Stimulated activated CD8-positive, alpha-beta memory T cell treated with anti-CD3 and anti-CD28 coated beads, Interleukin-7, amount 100 ng/mL, for 48 hours (primary cell): ENCODE measurements at regions not wholly inside any gene's neighbourhood (a gene's known extent, or its start where the extent isn't known, plus 50 kb on each side); places are given as distances from the start of the nearest gene placed in this dataset.
"Not testable (repeated sequence)": the region's sequence is repeated elsewhere in the genome, so short reads cannot be mapped to it uniquely, and the experiment has no call there.

ENCODE experiments used
- DNase-seq, 2 donors: peaks; one replicate each; pipeline ENCODE4 v3.0.0-alpha.2; 2020; ENCODE audit warnings: low read depth in 1 of 2; ENCODE audit errors: extremely low read depth in 1 of 2

DNA sequence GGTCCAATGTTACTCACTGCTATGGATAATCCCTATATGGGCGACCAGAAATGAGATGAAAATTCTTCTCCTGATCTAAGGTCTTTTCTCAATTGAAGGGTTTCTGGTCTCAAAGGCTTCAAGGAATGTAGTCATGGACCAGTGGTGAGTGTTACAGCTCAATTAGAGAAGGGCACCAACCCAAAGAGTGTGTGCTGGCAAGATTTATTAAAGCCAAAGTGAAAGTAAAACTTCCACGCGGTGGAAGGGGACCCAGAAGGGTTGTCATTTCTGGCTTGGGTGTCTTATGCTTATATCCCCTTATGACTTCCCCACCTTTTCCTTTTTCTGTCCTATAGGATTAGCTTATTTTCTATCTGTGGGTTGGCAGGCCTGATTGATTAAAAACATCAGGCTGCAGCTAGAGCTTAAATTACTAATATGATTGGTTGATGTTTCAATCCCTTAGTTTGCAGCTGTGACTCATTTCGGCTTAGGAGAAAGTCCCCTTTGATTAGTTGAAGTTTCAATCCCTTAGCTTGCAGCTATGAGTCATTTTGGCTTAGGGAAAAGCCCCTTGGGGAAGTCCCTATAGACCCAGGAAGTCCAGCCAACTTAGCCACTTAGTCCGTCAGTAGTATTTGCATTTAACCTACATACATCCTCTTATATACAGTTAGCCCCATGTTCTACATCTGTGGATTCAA lies 179.5 kb upstream of the NLGN4Y start:
- peak in 1 of 2 donors; percentile 16 for DNase-seq

DNA sequence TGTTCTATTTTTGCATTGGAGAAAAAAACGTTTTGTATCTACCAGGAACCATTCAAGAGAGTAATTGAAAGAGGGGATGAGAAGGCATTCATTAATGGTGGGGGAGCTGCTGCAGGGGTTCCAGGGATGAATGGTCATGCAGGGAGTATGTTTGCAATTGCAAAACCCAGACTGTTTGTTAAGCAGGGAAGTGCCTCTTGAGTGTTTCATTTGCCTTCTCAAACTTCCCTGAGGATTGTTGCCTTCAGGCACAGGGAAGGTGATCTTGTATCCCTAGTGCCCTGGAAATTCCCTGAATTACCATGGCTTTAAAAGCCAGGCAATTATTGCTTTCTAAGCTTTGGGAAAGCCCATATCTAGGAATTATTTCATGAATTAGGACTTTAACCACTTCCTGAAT lies 172.7 kb upstream of the NLGN4Y start:
- DNase-seq: no peak

DNA sequence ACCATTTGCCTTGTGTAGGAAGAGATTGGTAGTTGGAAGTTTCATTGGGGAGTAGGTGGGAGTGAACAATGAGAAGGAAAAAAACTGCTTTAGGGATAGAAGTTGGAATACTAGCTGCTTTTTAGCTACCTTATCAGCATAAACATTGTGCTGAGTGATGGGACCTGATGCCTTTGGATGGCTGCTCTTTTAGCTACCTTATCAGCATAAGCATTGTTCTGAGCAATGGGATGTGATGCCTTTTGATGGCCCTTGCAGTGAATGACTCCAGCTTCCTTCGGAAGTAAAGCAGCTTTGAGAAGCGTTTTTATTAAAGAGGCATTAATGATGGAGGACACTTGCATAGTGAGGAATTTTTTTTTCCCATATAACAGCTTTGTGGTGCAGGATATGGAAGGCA lies 168.2 kb upstream of the NLGN4Y start:
- DNase-seq: no peak

- no peak for DNase-seq
Measured at GRCh38 chrY:14360748-14361500, 163.4 kb upstream of the NLGN4Y start.

GRCh38 chrY:14373608-14374007 lies 150.7 kb upstream of the NLGN4Y start:
- DNase-seq: no peak

- no peak for DNase-seq
Measured at GRCh38 chrY:14378217-14378616, 146.1 kb upstream of the NLGN4Y start.

- DNase-seq: not testable (repeated sequence)
Measured at GRCh38 chrY:14410549-14411030, 113.7 kb upstream of the NLGN4Y start.

DNA sequence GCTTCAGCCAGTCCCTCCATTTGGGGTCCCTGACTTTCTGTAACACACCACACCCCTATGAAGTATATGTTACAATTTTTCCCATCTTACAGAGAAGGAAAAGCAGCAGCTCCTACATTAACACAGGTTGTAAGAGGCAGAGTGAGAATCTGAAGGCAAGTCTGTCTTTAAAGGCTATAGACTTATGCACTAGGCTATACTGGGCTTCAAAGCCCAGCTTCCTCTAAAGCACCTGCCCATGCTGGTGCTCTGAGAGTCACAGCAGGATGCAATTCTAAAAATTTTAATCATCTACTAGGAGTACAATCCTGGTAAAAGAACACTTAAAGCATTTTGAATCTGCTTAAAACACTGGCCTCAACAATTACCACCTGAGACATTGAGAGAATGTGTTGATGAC lies 113.0 kb upstream of the NLGN4Y start:
- DNase-seq: no peak

DNA sequence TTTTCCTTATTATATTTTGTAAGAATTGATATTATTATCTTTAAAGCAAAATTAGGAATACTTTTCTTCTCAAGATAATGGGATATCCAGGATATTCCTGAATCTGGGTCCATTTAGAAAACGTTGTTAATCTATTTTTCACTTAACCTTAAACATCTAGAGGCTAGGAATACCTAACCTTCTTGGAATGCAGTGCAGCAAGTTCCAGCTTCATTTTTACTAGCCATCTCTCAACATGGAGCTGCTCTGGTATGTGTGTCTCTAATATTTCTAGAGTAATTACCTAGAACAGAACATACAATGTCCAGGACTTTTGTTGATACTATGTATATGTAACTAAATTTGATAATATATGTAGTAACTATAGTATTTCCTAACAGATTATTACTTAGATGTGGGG lies 87.8 kb upstream of the NLGN4Y start:
- no peak for DNase-seq

- DNase-seq: no peak
Measured at GRCh38 chrY:14437626-14438025, 86.7 kb upstream of the NLGN4Y start.

DNA sequence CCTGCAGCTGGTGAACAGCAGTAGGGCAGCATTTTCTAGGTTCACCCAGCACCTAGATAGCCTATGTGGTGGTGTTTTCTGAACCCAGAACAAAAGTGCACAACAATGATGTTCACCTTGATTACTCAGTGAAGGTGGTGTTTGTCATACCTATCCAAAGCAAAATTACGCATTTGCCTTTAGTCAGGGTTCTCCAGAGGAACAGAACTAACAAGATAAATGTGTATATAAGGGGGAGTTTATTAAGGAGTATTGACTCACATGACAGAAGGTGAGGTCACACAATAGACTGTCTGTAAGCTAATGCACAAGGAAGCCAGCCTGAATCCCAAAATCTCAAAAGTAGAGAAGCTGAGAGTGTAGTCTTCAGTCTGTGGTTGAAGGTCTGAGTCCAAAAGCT lies 85.9 kb upstream of the NLGN4Y start:
- no peak for DNase-seq

DNA sequence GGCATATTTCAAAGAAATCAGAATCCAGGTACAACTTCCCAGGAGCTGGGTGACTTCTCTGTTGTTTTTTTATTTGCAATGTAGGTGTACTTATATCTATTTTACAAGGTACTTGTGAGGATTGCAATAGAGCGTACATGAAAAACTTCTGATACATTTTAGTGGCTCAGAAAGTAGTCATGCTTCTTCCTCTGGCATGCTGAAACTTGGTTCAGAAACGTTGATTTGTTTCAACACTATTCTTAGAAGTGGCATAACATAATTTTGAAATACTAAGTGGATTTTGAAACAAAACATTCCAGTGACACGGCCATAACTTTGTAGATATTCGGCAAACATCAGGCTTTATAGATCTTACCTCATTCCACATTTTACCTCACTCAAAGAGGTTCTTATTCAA lies 79.8 kb upstream of the NLGN4Y start:
- DNase-seq: no peak

DNA sequence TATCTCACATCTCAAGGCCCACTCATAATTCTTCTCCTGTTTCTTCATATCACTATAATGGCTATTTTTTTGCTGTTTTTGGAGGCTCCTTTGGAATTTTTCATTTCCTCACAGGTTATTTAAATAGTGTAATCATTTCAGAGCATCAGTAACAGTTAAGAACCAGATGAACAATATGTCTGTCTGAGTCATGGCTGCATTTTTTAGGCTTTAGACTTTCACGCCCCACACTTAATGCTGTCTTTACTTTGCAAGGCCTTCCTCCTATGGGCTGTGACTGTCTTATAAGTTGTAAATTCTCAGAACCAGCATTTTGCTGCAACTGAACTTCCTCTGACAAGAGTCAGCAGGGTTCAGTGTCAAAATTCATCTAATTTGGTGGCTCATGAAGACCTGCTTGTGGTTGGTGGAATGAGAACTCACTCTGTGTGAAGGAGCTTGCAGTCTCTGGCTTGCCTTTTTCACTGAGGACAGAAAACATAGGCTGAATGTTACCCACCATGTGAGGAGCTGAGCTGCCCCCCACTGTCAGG lies 56.1 kb upstream of the NLGN4Y start:
- no peak for DNase-seq

- no peak for DNase-seq
Measured at GRCh38 chrY:14472421-14472820, 51.9 kb upstream of the NLGN4Y start.

DNA sequence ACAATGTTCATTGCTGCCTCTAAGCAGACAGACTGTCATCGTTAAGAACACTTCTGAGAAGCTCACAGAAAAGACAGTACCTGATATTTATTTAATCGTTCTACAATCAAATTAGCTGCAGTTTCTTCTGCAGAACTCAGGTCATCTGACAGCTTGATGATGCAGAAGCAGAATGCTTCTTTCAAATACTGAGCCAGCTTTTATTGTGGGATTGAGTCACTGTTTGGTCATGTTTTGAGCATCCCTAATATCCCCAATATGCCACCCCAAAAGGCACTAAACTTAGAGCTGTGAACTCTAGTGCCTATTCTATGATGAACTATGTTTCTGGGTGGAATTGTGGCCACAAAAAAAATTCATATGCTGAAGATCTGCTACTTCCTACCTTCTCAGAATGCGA lies 51.0 kb upstream of the NLGN4Y start:
- no peak for DNase-seq
